SK-N-SH (cell line): ENCODE measurements at regions not wholly inside any gene's neighbourhood (a gene's known extent, or its start where the extent isn't known, plus 50 kb on each side); places are given as distances from the start of the nearest gene placed in this dataset.

ENCODE experiments used
- CHD2 ChIP-seq: fragments of 150-350 bp; IDR thresholded peaks from 2 replicates; pipeline ENCODE4 v1.6.1; 2018; ENCODE audit warnings: low read length; ENCODE audit not compliant: partially characterized antibody
- CTCF ChIP-seq: fragments of 200-600 bp; sonication (generic); IDR thresholded peaks from 2 replicates; pipeline ENCODE4 v1.6.1; 2017; ENCODE audit warnings: antibody characterized with exemption, mild to moderate bottlenecking, moderate library complexity
- FOXJ3 ChIP-seq: sonication (generic); formaldehyde crosslinking; IDR thresholded peaks from 2 replicates; pipeline ENCODE4 v1.5.1; 2020; ENCODE audit warnings: mild to moderate bottlenecking, missing genetic modification reagents
- POLR2AphosphoS5 ChIP-seq: IDR thresholded peaks from 2 replicates; pipeline ENCODE4 v1.6.1; 2012; ENCODE audit warnings: low read depth, low read length
- RAD21 ChIP-seq: IDR thresholded peaks from 2 replicates; pipeline ENCODE4 v1.6.1; 2012; ENCODE audit warnings: mild to moderate bottlenecking, low read length
- REST ChIP-seq: IDR thresholded peaks from 2 replicates; pipeline ENCODE4 v1.6.1; 2012; ENCODE audit warnings: mild to moderate bottlenecking, low read depth, low read length, moderate library complexity
- TAF1 ChIP-seq: IDR thresholded peaks from 2 replicates; pipeline ENCODE4 v1.6.1; 2012; ENCODE audit warnings: low read depth, mild to moderate bottlenecking, low read length, moderate library complexity, borderline replicate concordance
- YY1 ChIP-seq: IDR thresholded peaks from 2 replicates; pipeline ENCODE4 v1.4.0; 2012; ENCODE audit warnings: low read depth, mild to moderate bottlenecking
- ZBTB33 ChIP-seq: IDR thresholded peaks from 2 replicates; pipeline ENCODE4 v1.4.0; 2012; ENCODE audit warnings: low read depth, borderline replicate concordance

- TF ChIP-seq FOXJ3 (CRISPR knock-in tag) (no peak), CTCF (no peak), REST (no peak), TAF1 (no peak), RAD21 (no peak), YY1 (no peak), POLR2AphosphoS5 (no peak), ZBTB33 (no peak), CHD2 (no peak)
Measured at GRCh38 chr12:67477681-67478265, 170.8 kb upstream of the DYRK2 start.
